WERI-Rb-1 (cell line): ENCODE measurements at regions not wholly inside any gene's neighbourhood (a gene's known extent, or its start where the extent isn't known, plus 50 kb on each side); places are given as distances from the start of the nearest gene placed in this dataset.

Source experiments
- DNase-seq: peaks from one replicate; pipeline ENCODE4 v3.0.0-alpha.2; 2020
- H3K27ac ChIP-seq: fragments of 250-450 bp; sonication (Bioruptor Pico); 2 replicates; pipeline ENCODE4 v1.5.1; 2020; ENCODE audit warnings: mild to moderate bottlenecking, moderate library complexity
- H3K27me3 ChIP-seq: fragments of 250-450 bp; sonication (Bioruptor Pico); 2 replicates; pipeline ENCODE4 v1.5.1; 2021; ENCODE audit warnings: mild to moderate bottlenecking, low read depth, moderate library complexity; ENCODE audit not compliant: insufficient read depth, severe bottlenecking
- H3K36me3 ChIP-seq: fragments of 250-450 bp; sonication (Bioruptor Pico); 2 replicates; pipeline ENCODE4 v1.5.1; 2020; ENCODE audit warnings: mild to moderate bottlenecking, moderate library complexity
- H3K4me3 ChIP-seq: 2 replicates; pipeline ENCODE4 v1.5.1; 2011; ENCODE audit warnings: low read depth, mild to moderate bottlenecking, control low read depth, low read length
- H3K9me3 ChIP-seq: fragments of 250-450 bp; sonication (Bioruptor Pico); 2 replicates; pipeline ENCODE4 v1.5.1; 2021; ENCODE audit warnings: mild to moderate bottlenecking, moderate library complexity; ENCODE audit not compliant: severe bottlenecking
- CTCF ChIP-seq: IDR thresholded peaks from 2 replicates; pipeline ENCODE4 v1.5.1; 2011; ENCODE audit warnings: low read depth, mild to moderate bottlenecking, control low read depth, inconsistent platforms, low read length

- Histone ChIP-seq H3K27ac (no peak overlapping the region), H3K27me3 (no peaks in the 10 kb centered on the region), H3K9me3 (no peaks in the 10 kb centered on the region), H3K36me3 (no peaks in the 10 kb centered on the region), H3K4me3 (no peak overlapping the region)
- no peak for TF ChIP-seq CTCF
- DNase-seq = no peak
These were observed 662.4 kb downstream of the GALR1 start for GRCh38 chr18:77911971-77912605.

GRCh38 chr18:77918730-77919129 is 669.1 kb downstream of the GALR1 start:
- Histone ChIP-seq H3K9me3 (no peaks in the 10 kb centered on the region), H3K4me3 (no peak overlapping the region), H3K27ac (no peak overlapping the region), H3K36me3 (no peaks in the 10 kb centered on the region), H3K27me3 (no peaks in the 10 kb centered on the region)
- DNase-seq = no peak
- TF ChIP-seq CTCF = no peak

- Histone ChIP-seq H3K9me3 (no peaks in the 10 kb centered on the region), H3K4me3 (no peak overlapping the region), H3K36me3 (no peaks in the 10 kb centered on the region), H3K27me3 (no peaks in the 10 kb centered on the region), H3K27ac (no peak overlapping the region)
- no peak for TF ChIP-seq CTCF
- no peak for DNase-seq
These were observed 670.3 kb downstream of the GALR1 start for GRCh38 chr18:77919923-77920322.

- H3K36me3 ChIP-seq = no peaks in the 10 kb centered on the region
These were observed 685.7 kb downstream of the GALR1 start for GRCh38 chr18:77935342-77935741.

GRCh38 chr18:77940566-77940965 is 690.9 kb downstream of the GALR1 start:
- no peak for TF ChIP-seq CTCF
- H3K4me3 ChIP-seq = no peak overlapping the region
- DNase-seq = no peak
- H3K9me3 ChIP-seq = no peaks in the 10 kb centered on the region
- no peak overlapping the region for H3K27ac ChIP-seq
- no peaks in the 10 kb centered on the region for H3K36me3 ChIP-seq
- H3K27me3 ChIP-seq = no peaks in the 10 kb centered on the region

More at GRCh38 chr18:77935342-77935741, 685.7 kb downstream of the GALR1 start:
- TF ChIP-seq CTCF = no peak
- Histone ChIP-seq H3K27ac (no peak overlapping the region), H3K4me3 (no peak overlapping the region), H3K9me3 (no peaks in the 10 kb centered on the region), H3K27me3 (no peaks in the 10 kb centered on the region)
- no peak for DNase-seq

GRCh38 chr18:77944533-77944932 is 694.9 kb downstream of the GALR1 start:
- Histone ChIP-seq H3K27ac (no peak overlapping the region), H3K27me3 (no peaks in the 10 kb centered on the region), H3K4me3 (no peak overlapping the region), H3K9me3 (no peaks in the 10 kb centered on the region), H3K36me3 (no peaks in the 10 kb centered on the region)
- no peak for DNase-seq
- no peak for TF ChIP-seq CTCF
